Vagina (tissue), 2 donors: ENCODE measurements at regions not wholly inside any gene's neighbourhood (a gene's known extent, or its start where the extent isn't known, plus 50 kb on each side); places are given as distances from the start of the nearest gene placed in this dataset.
"Not testable (repeated sequence)": the region's sequence is repeated elsewhere in the genome, so short reads cannot be mapped to it uniquely, and the experiment has no call there.

Experiments used
- DNase-seq, 2 donors: peaks; one replicate each; pipeline ENCODE4 v3.0.0-alpha.2; 2017; ENCODE audit errors: extremely low spot score in 2 of 2
- H3K27ac ChIP-seq: fragments of 200-600 bp; sonication (generic); one replicate; pipeline ENCODE4 v1.5.1; 2019
- H3K27me3 ChIP-seq: fragments of 200-600 bp; sonication (generic); one replicate; pipeline ENCODE4 v1.5.1; 2019
- H3K36me3 ChIP-seq, 2 donors: fragments of 200-600 bp; sonication (generic); one replicate each; pipeline ENCODE4 v1.5.1; 2017 to 2019
- H3K4me1 ChIP-seq: fragments of 200-600 bp; sonication (generic); one replicate; pipeline ENCODE4 v1.5.1; 2019
- H3K4me3 ChIP-seq, 2 donors: fragments of 200-600 bp; sonication (generic); 1 replicate in 1 of 2; 2 replicates in 1 of 2; pipeline ENCODE4 v1.5.1; 2016 to 2019
- H3K9me3 ChIP-seq: fragments of 200-600 bp; sonication (generic); one replicate; pipeline ENCODE4 v1.5.1; 2019
- POLR2A ChIP-seq, 2 donors: fragments of 450-650 bp; IDR thresholded peaks; one replicate each; pipeline ENCODE4 v1.6.1; 2017; ENCODE audit warnings: antibody characterized with exemption in 2 of 2, mild to moderate bottlenecking in 2 of 2, moderate library complexity in 2 of 2
- POLR2AphosphoS5 ChIP-seq, 2 donors: sonication (generic); formaldehyde crosslinking; IDR thresholded peaks; one replicate each; pipeline ENCODE4 v1.9.0; 2017; ENCODE audit warnings: antibody characterized with exemption in 2 of 2, mild to moderate bottlenecking in 2 of 2, low read depth in 1 of 2; ENCODE audit not compliant: insufficient read depth in 1 of 2
- intact Hi-C: fragments of 100-400 bp; cut with DNase I; formaldehyde crosslinking; loops from one replicate; pipeline ENCODE4 v1.15.1; 2023
- TF ChIP-seq, protein P1 (sequence below), 3 experiments: fragments of 450-650 bp in 2 of 3; fragments of 200-600 bp in 1 of 3; sonication (generic) in 1 of 3; IDR thresholded peaks; one replicate each; pipeline ENCODE4 v1.5.1; 2017 to 2019; ENCODE audit warnings: antibody characterized with exemption in 3 of 3, mild to moderate bottlenecking in 2 of 3, moderate library complexity in 2 of 3

DNA sequence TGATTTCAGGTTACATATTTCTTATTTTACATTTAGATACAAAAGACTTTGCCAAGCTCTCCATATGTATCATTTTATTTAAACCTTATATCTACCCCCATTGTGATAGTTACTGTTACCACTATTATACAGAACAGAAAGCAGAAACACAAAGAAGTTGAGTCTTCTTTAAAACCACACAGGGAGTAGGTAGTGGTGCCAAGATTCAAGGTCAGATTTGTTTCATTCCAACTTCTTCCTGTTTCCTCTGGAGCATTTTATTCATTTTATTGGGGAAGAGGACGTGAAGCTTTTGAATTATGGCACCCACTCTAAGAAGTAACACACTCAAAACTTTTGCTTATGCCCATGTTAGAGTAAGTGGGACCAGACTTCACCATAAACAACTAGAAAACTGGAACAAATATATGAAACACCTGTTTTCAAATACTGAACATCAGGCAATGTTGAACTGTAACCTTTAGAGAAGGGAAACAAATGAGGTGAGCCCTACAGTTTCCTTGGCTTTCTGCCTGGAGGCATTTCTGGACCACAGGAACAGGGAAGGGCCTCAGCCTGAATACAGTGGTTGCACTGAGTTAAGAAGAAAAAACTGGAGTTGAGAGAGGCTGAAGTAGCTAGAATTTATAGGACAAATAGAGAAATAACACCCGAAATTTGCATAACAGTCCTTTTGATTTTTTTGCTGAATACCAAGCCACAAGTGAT lies 160.4 kb upstream of the SSTR1 start:
- no peaks in the 10 kb centered on the region for H3K36me3 ChIP-seq
- no peak overlapping the region for H3K27ac ChIP-seq
- no peak for DNase-seq

GRCh38 chr14:38053666-38054065 lies 154.0 kb upstream of the SSTR1 start:
- H3K36me3 ChIP-seq = no peaks in the 10 kb centered on the region
- no peaks in the 10 kb centered on the region for H3K4me1 ChIP-seq
- no peaks in the 10 kb centered on the region for H3K27me3 ChIP-seq
- H3K4me3 ChIP-seq = no peak overlapping the region
- intact Hi-C loops = no loop called here
- no peaks in the 10 kb centered on the region for H3K9me3 ChIP-seq
- no peak for DNase-seq
- H3K27ac ChIP-seq = no peak overlapping the region
- TF ChIP-seq POLR2AphosphoS5 (IDR thresholded peaks at IDR 0.05; ENCODE audit: insufficient read depth in 1 of 2, low read depth in 1 of 2) (no peak), POLR2A (IDR thresholded peaks at IDR 0.05) (no peak)
- TF ChIP-seq, protein P1, sequence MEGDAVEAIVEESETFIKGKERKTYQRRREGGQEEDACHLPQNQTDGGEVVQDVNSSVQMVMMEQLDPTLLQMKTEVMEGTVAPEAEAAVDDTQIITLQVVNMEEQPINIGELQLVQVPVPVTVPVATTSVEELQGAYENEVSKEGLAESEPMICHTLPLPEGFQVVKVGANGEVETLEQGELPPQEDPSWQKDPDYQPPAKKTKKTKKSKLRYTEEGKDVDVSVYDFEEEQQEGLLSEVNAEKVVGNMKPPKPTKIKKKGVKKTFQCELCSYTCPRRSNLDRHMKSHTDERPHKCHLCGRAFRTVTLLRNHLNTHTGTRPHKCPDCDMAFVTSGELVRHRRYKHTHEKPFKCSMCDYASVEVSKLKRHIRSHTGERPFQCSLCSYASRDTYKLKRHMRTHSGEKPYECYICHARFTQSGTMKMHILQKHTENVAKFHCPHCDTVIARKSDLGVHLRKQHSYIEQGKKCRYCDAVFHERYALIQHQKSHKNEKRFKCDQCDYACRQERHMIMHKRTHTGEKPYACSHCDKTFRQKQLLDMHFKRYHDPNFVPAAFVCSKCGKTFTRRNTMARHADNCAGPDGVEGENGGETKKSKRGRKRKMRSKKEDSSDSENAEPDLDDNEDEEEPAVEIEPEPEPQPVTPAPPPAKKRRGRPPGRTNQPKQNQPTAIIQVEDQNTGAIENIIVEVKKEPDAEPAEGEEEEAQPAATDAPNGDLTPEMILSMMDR (IDR thresholded peaks at IDR 0.05) = no peak

More for the DNA sequence above, 160.4 kb upstream of the SSTR1 start:
- no peaks in the 10 kb centered on the region for H3K27me3 ChIP-seq
- TF ChIP-seq POLR2A (IDR thresholded peaks at IDR 0.05) = no peak
- TF ChIP-seq POLR2AphosphoS5 (IDR thresholded peaks at IDR 0.05; ENCODE audit: insufficient read depth in 1 of 2, low read depth in 1 of 2) = no peak
- TF ChIP-seq, protein P1 (IDR thresholded peaks at IDR 0.05) = no peak
- no peaks in the 10 kb centered on the region for H3K4me1 ChIP-seq
- intact Hi-C loops = no loop called here
- H3K9me3 ChIP-seq = no peaks in the 10 kb centered on the region
- no peak overlapping the region for H3K4me3 ChIP-seq

DNA sequence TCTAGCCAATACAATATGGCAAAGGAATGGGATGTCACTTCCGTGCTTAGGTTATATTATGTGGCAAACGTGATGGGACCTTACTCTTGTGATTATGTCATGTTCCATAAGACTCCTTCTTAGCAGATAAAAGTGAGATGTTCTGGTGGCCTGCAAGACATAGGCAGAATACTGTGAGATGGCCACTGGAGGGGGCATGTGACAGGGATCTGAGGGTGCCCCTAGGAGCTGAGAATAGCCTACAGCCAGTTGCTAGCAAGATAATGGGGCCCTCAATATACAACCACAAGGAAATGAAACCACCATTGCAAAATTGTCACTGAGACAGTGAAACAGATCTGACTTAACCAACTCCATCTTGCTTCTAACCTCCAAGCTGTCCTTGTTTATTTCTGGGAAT lies 151.4 kb upstream of the SSTR1 start:
- TF ChIP-seq, protein P1 (IDR thresholded peaks at IDR 0.05) = no peak
- TF ChIP-seq POLR2A (IDR thresholded peaks at IDR 0.05) = no peak
- no peak for TF ChIP-seq POLR2AphosphoS5 (IDR thresholded peaks at IDR 0.05; ENCODE audit: insufficient read depth in 1 of 2, low read depth in 1 of 2)
- Histone ChIP-seq H3K27ac (no peak overlapping the region), H3K36me3 (no peaks in the 10 kb centered on the region), H3K9me3 (no peaks in the 10 kb centered on the region), H3K4me1 (no peaks in the 10 kb centered on the region), H3K27me3 (no peaks in the 10 kb centered on the region), H3K4me3 (no peak overlapping the region)
- intact Hi-C loops = no loop called here
- no peak for DNase-seq

DNA sequence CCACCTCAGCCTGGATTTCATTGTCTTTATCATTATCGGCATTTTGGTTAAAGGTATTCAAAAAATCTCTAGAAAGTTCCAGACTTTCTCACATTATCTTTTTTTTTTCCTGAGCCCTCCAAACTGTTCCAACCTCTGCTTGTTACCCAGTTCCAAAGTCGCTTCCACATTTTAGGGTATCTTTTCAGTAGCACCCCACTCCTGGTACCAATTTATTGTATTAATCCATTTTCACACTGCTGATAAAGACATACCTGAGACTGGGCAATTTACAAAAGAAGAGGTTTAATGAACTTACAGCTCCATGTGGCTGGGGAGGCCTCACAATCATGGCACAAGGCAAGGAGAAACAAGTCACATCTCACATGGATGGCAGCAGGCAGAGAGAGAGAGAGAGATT lies 145.5 kb upstream of the SSTR1 start:
- intact Hi-C loops = not testable (repeated sequence)

GRCh38 chr14:38063711-38064320 lies 143.9 kb upstream of the SSTR1 start:
- intact Hi-C loops = no loop called here
- TF ChIP-seq POLR2AphosphoS5 (IDR thresholded peaks at IDR 0.05; ENCODE audit: insufficient read depth in 1 of 2, low read depth in 1 of 2) (no peak), POLR2A (IDR thresholded peaks at IDR 0.05) (no peak)
- TF ChIP-seq, protein P1 (IDR thresholded peaks at IDR 0.05) = no peak
- H3K4me1 ChIP-seq = no peaks in the 10 kb centered on the region
- DNase-seq = no peak
- no peaks in the 10 kb centered on the region for H3K36me3 ChIP-seq
- H3K27ac ChIP-seq = no peak overlapping the region
- H3K9me3 ChIP-seq = peaks cover 8% of the 10 kb centered on the region
- no peaks in the 10 kb centered on the region for H3K27me3 ChIP-seq
- H3K4me3 ChIP-seq = no peak overlapping the region

More for the DNA sequence above, 145.5 kb upstream of the SSTR1 start:
- H3K36me3 ChIP-seq, H3K27ac ChIP-seq, DNase-seq, H3K4me1 ChIP-seq, H3K4me3 ChIP-seq, H3K27me3 ChIP-seq, H3K9me3 ChIP-seq: not testable (repeated sequence)
